Memory B cell (primary cell): ENCODE measurements at regions not wholly inside any gene's neighbourhood (a gene's known extent, or its start where the extent isn't known, plus 50 kb on each side); places are given as distances from the start of the nearest gene placed in this dataset.

Experiments used
- ATAC-seq: fragments of 150-1000 bp; cut with Tn5 transposase; 2 replicates; pipeline ENCODE4 v1.10.0; 2021; ENCODE audit warnings: low read depth, mild to moderate bottlenecking, moderate library complexity
- DNase-seq, 2 donors: peaks; one replicate each; pipeline ENCODE4 v3.0.0; 2022; ENCODE audit warnings: low spot score in 2 of 2
- H3K27ac Mint-ChIP-seq: one replicate; pipeline ENCODE4 v1.8.0; 2022; ENCODE audit warnings: mild to moderate bottlenecking, moderate library complexity, mixed read lengths
- H3K27me3 Mint-ChIP-seq: one replicate; pipeline ENCODE4 v1.8.0; 2022; ENCODE audit warnings: mixed read lengths
- H3K36me3 Mint-ChIP-seq: one replicate; pipeline ENCODE4 v1.8.0; 2022; ENCODE audit warnings: mild to moderate bottlenecking, mixed read lengths
- H3K4me1 Mint-ChIP-seq: one replicate; pipeline ENCODE4 v1.8.0; 2022; ENCODE audit warnings: mixed read lengths
- H3K4me3 Mint-ChIP-seq: one replicate; pipeline ENCODE4 v1.8.0; 2022; ENCODE audit warnings: mild to moderate bottlenecking, moderate library complexity, mixed read lengths
- H3K9me3 Mint-ChIP-seq: one replicate; pipeline ENCODE4 v1.8.0; 2022; ENCODE audit warnings: mixed read lengths

DNA sequence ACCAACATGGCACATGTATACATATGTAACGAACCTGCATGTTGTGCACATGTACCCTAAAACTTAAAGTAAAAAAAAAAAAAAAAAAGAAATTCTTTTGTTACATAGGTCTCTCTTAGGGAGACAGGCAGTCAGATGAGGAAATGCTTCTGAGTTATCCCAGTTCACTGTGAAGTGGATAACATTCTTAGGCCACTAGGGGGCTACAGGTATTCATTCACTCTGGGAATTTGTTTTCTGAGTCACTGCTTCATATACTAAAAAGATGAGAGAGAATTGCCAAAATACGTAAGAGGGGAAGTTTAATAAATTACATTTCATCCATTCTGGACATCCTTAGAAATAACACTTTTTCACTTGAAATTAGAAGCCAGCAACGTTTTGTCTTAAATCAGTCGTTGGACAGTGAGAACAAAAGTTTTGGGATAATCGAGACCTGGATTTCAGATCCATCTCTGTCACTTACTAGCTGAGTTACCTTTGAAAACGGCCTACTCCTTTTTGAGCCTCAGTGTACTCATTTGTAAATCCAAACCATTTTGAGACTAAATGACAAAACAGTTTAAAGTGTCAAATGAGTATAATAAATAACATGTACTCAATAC, 738.4 kb upstream of the ALCAM start:
- Mint-ChIP-seq H3K4me3 (no peak overlapping the region), H3K4me1 (peaks cover 5% of the 10 kb centered on the region), H3K36me3 (peaks cover 15% of the 10 kb centered on the region), H3K27me3 (no peaks in the 10 kb centered on the region), H3K9me3 (peaks cover 11% of the 10 kb centered on the region), H3K27ac (no peak overlapping the region)
- ATAC-seq (peak; percentile 57), DNase-seq (peak in 1 of 2 donors; percentile 11)

DNA sequence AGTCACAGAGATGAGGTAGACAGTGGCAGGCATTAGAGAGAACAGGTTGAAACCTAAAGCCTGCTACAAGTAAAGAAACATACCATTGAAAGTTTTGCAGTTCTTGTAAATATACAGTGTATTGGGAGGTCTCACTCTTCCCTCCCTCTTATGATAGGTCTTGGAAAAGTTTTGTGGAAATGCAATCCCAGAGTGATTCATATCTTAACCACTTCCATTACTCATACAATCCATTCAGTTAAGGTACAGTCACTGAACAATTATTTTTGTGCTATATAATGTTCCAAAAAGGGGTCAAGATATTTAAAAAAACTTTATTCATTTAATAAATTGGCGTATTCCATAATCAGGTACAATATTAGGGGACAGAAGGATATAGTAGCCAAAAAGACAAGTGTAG, 737.7 kb upstream of the ALCAM start:
- Mint-ChIP-seq H3K9me3 (peaks cover 11% of the 10 kb centered on the region), H3K4me1 (peaks cover 5% of the 10 kb centered on the region), H3K27ac (no peak overlapping the region), H3K4me3 (no peak overlapping the region), H3K36me3 (peaks cover 15% of the 10 kb centered on the region), H3K27me3 (no peaks in the 10 kb centered on the region)
- ATAC-seq (no peak), DNase-seq (no peak)

DNA sequence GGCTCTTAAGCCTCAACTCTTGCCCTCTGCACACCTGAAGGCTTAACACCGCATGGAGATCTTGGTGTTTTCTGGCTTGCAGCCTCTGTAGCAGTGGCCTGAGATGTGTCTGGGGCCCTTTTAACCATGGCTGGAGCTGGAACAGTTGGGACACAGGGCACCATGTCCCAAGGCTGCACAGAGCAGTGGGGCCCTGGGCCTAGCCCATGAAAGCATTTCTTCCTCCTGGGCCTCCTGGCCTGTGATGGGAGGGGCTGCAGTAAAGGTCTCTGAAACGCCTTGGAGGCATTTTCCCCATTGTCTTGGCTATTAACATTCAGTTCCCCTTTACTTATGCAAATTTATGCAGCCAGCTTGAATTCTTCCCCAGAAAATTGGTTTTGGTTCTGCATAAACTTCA, 735.5 kb upstream of the ALCAM start:
- H3K27ac Mint-ChIP-seq, result peak overlapping the region; percentile 1

DNA sequence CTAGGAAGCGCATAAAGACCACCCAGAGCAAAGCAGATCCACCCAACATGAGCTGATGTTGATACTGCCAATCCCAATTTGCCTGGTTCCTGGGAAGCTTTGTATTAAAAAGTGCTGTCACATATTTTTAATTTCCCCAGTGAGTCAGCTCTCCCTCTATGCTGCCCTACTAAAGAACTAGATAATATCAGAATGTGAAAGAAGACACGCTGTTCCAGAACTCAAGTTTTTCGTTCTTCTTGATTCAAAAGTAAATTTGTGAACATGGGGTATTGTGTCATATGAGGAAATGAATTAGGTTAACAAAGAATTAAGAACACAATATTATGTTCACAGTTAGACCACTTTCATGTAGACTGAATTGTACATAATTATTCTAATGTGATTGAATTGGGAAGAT, 734.2 kb upstream of the ALCAM start:
- Mint-ChIP-seq H3K27ac (no peak overlapping the region), H3K36me3 (peaks cover 15% of the 10 kb centered on the region)
- ATAC-seq, result no peak

More for the DNA sequence above, 735.5 kb upstream of the ALCAM start:
- no peak overlapping the region for H3K4me3 Mint-ChIP-seq
- H3K4me1 Mint-ChIP-seq, result peaks cover 5% of the 10 kb centered on the region
- H3K9me3 Mint-ChIP-seq, result peaks cover 11% of the 10 kb centered on the region
- ATAC-seq (peak; percentile 57), DNase-seq (no peak)
- H3K36me3 Mint-ChIP-seq, result peaks cover 15% of the 10 kb centered on the region
- H3K27me3 Mint-ChIP-seq, result no peaks in the 10 kb centered on the region

DNA sequence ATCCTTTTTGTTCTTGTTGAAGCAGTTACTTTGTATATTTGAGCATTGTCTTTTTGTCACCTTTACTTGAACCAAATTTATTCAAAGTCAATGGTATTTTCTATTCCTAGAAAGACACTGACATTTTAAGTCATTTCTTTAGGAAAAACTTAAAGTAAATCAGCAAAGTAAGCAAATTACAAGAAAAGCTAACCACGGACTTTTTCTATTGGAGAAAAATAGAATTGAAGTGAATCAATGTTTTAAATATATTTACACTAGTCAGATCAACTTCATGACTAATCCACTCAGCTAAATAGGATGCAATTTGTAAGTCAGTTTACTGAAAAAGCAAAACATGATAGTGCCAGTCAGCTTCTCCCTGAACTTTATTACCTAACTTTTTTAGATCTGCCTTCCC, 733.8 kb upstream of the ALCAM start:
- Mint-ChIP-seq H3K36me3 (peaks cover 15% of the 10 kb centered on the region), H3K4me1 (peaks cover 5% of the 10 kb centered on the region), H3K4me3 (no peak overlapping the region), H3K9me3 (peaks cover 13% of the 10 kb centered on the region), H3K27me3 (no peaks in the 10 kb centered on the region), H3K27ac (no peak overlapping the region)
- DNase-seq, result no peak
- ATAC-seq, result no peak

More for the DNA sequence above, 734.2 kb upstream of the ALCAM start:
- Mint-ChIP-seq H3K4me3 (no peak overlapping the region), H3K27me3 (no peaks in the 10 kb centered on the region), H3K4me1 (peaks cover 5% of the 10 kb centered on the region), H3K9me3 (peaks cover 12% of the 10 kb centered on the region)
- DNase-seq, result no peak

DNA sequence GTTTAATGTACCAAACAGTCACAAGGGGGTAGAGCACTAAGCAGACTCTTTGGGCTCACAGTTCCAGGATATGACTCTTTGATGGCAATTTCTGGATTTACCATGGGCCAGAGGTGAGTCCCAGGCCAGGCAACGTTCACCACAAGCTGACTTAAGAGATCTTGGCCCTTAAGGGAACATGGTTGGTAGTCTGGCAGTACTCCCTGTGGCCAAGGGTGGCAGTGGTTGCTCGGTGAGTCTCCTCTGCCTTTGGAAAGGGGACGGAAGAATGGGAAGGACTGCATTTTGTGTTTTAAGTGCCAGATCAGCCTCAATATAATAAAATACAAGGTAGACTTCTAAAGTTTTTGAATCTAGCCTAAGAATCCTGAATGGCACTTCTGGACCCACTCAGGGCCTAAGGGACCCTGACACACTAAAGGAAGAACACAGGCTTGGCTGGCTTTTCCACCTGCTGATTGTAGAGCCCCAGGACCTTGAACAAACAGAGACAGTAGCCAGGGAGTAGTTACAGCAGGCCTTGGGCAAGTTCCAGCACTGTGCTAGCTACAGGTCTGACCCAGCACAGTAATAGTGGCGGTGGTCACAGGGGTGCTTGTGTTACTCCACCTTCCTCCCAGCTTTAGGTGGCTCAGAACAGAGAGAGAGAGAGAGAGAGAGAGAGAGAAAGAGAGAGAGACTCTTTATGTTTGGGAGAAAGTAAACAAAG, 730.7 kb upstream of the ALCAM start:
- DNase-seq, result no peak
- Mint-ChIP-seq H3K4me3 (no peak overlapping the region), H3K27me3 (no peaks in the 10 kb centered on the region), H3K36me3 (peaks cover 12% of the 10 kb centered on the region), H3K27ac (no peak overlapping the region), H3K4me1 (peaks cover 3% of the 10 kb centered on the region), H3K9me3 (peaks cover 13% of the 10 kb centered on the region)
- no peak for ATAC-seq

DNA sequence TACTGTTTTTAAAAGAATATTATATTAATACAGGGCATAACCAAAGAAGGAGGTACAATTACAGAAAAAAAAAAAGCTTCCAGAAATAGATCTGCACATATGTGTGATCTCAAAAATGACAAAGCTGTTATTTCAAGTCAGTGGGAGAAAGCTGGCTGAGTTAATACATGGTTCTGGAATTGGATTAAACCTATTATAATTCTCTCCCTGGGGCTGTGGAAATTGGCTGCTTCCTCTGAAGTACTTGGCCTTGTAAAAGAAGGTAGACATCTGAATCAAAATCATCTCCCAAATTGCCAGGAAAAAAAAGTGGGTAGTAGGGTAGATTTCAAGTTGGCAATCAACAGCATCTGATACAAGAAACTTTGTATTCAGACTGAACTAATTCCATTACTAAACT, 723.9 kb upstream of the ALCAM start:
- peaks cover 4% of the 10 kb centered on the region for H3K9me3 Mint-ChIP-seq
- DNase-seq, result no peak
- H3K4me1 Mint-ChIP-seq, result peaks cover 2% of the 10 kb centered on the region
- peaks cover 3% of the 10 kb centered on the region for H3K36me3 Mint-ChIP-seq
- H3K27me3 Mint-ChIP-seq, result no peaks in the 10 kb centered on the region
- H3K4me3 Mint-ChIP-seq, result no peak overlapping the region
- no peak for ATAC-seq
- H3K27ac Mint-ChIP-seq, result peak overlapping the region; percentile 32

DNA sequence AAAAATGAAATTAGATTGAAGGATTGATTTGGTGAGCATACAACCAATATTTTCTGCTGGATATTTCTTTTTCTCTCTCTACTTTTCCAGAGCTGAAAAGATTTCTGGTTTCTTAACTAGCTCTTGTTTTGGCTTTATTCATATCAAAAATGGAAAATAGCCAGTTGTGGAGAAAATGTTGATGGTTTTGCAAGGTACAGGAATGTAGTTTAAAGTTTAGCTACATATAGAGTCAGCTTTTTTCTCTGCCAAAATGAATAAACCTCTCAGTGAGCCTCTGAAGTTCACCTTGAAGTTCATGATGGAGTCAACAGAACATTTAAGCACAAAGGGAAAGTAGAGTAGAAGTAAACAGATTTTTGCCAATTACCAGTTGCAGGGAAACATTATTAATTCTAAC, 720.5 kb upstream of the ALCAM start:
- H3K9me3 Mint-ChIP-seq, result peaks cover 1% of the 10 kb centered on the region
- peaks cover 5% of the 10 kb centered on the region for H3K4me1 Mint-ChIP-seq
- H3K4me3 Mint-ChIP-seq, result no peak overlapping the region
- H3K36me3 Mint-ChIP-seq, result no peaks in the 10 kb centered on the region
- ATAC-seq (no peak), DNase-seq (no peak)
- no peaks in the 10 kb centered on the region for H3K27me3 Mint-ChIP-seq
- no peak overlapping the region for H3K27ac Mint-ChIP-seq

DNA sequence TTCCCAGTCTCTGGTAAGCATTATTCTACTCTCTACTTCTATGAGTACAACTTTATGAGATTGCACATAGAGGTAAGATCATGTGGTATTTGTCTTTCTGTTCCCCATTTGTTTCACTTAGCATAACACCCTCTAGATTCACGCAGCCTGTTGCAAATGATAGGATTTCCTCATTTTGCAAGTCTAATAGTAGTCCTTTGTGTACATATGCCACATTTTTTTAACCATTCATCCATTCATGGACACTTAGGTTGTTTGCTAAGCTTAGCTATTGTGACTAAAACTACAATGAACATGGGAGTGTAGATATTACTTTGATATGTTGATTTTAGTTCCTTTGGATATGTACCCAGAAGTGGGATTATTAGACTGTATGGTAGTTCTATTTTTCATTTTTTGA, 717.9 kb upstream of the ALCAM start:
- Mint-ChIP-seq H3K27me3 (no peaks in the 10 kb centered on the region), H3K9me3 (peaks cover 12% of the 10 kb centered on the region), H3K4me3 (no peak overlapping the region), H3K36me3 (peaks cover 4% of the 10 kb centered on the region), H3K27ac (no peak overlapping the region), H3K4me1 (peaks cover 3% of the 10 kb centered on the region)
- no peak for DNase-seq
- peak; percentile 45 for ATAC-seq

DNA sequence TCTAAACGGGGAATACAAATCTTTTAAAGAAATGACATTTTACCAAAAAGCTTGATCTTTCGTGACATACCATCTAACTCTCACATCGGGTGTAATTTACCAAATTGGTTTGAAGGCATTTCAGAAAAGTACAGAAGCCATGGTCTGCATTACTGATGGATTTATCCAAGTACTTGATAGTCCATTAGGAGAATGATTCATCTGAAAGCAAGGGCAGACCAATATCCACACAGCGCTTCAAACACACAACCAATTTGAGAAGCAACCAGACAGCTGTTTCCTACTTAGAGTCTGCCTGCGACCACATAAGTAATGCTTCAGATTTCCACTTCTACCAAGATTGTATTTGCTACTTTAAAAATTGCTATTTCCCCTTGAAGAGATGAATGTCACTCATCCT, 697.6 kb upstream of the ALCAM start:
- Mint-ChIP-seq H3K4me1 (no peaks in the 10 kb centered on the region), H3K36me3 (peaks cover 3% of the 10 kb centered on the region), H3K9me3 (peaks cover 2% of the 10 kb centered on the region), H3K27me3 (no peaks in the 10 kb centered on the region), H3K4me3 (no peak overlapping the region), H3K27ac (no peak overlapping the region)
- ATAC-seq (no peak), DNase-seq (no peak)

DNA sequence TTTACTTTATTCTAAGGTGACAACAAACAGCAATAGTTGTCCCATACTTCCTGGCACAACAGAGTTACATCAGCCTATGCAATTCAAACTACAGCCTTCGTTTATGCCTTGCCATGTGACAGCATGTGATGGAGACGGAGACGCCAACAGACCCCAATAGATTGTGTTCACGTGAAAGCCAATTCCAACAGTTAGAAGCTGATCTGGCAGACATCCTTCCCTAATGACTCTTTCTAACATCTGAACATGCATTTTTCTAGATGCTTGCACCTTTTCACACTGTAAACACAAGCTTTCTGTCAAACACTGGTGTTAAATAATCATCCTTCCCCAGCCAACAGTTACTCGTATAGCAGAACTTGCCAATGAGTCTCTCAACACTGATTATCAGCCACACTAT, 694.4 kb upstream of the ALCAM start:
- Mint-ChIP-seq H3K27ac (no peak overlapping the region), H3K36me3 (peaks cover 2% of the 10 kb centered on the region), H3K4me3 (no peak overlapping the region), H3K9me3 (no peaks in the 10 kb centered on the region), H3K27me3 (no peaks in the 10 kb centered on the region), H3K4me1 (no peaks in the 10 kb centered on the region)
- no peak for DNase-seq
- no peak for ATAC-seq

DNA sequence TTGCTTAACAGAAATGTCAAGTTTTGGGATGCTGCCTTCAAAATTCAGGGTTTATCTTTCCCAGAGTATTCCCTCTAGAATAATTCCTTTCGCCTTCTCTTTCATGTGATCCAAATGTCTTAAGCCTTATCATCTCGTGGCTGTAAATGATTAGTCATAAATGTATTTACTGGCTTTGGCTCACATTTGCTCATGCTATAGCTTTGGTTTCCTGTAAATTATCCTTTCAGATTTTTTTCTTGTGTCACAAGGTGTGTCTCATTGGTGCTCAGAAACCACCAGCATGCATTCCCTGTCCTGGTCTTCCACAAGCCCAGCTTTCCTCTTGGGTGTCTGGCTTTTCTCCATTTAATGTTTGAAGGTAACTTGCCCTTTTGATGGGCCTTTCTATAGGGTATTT, 692.7 kb upstream of the ALCAM start:
- H3K9me3 Mint-ChIP-seq, result no peaks in the 10 kb centered on the region
- peaks cover 4% of the 10 kb centered on the region for H3K36me3 Mint-ChIP-seq
- H3K4me1 Mint-ChIP-seq, result no peaks in the 10 kb centered on the region
- ATAC-seq, result no peak
- DNase-seq, result no peak
- H3K27me3 Mint-ChIP-seq, result no peaks in the 10 kb centered on the region
- H3K27ac Mint-ChIP-seq, result no peak overlapping the region
- H3K4me3 Mint-ChIP-seq, result no peak overlapping the region

DNA sequence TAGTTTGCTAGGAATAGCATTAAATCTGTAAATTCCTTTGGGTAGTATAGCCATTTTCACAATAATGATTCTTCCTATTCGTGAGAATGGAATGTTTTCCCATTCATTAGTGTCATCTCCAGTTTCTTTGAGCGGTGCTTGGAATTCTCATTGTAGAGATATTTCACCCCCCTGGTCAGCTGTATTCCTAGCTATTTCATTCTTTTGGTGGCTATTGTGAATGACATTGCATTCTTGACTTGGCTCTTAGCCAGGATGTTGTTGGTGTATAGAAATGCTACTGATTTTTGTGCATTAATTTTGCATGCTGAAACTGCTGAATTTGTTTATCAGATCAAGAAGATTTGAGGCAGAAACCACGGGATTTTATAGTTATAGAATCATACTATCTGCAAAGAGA, 690.5 kb upstream of the ALCAM start:
- Mint-ChIP-seq H3K36me3 (peaks cover 4% of the 10 kb centered on the region), H3K9me3 (no peaks in the 10 kb centered on the region), H3K27me3 (no peaks in the 10 kb centered on the region), H3K27ac (no peak overlapping the region), H3K4me3 (no peak overlapping the region), H3K4me1 (no peaks in the 10 kb centered on the region)
- no peak for DNase-seq
- ATAC-seq, result no peak

DNA sequence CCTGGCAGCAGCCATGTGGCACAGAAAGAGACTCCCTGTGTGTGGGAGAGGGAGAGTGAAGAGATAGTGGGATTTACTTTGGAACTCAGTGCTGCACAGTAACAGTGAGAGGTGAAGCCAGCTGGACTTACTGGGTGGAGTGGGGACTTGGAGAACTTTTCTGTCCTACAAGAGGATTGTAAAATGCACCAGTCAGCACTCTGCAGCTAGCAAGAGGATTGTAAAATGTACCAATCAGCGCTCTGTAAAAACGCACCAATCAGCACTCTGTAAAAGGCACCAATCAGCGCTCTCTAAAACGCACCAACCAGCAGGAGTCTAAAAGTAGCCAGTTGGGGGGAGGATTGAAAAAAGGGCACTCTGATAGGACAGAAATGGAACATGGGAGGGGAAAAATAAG, 688.8 kb upstream of the ALCAM start:
- Mint-ChIP-seq H3K4me1 (no peaks in the 10 kb centered on the region), H3K4me3 (no peak overlapping the region), H3K36me3 (peaks cover 4% of the 10 kb centered on the region), H3K27ac (no peak overlapping the region), H3K9me3 (no peaks in the 10 kb centered on the region), H3K27me3 (no peaks in the 10 kb centered on the region)
- no peak for ATAC-seq
- DNase-seq, result no peak

DNA sequence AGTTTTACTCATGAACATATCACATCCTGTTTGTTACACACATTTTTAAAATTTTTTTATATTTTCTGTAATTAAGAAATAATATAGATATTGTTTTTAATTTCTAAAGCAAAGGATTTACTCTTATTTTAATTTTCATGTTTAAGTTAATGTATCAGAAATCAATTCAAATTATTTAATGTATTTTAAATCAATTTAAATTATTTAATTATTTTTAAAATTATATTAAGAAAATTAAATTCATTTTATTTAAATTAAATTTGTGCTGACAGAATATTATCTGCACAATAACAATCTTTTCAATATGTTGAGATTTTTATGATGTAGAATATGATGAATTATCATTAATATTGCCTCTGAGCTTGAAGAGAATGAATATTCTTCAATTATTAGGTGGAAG, 681.2 kb upstream of the ALCAM start:
- no peaks in the 10 kb centered on the region for H3K27me3 Mint-ChIP-seq
- DNase-seq (no peak), ATAC-seq (no peak)
- no peaks in the 10 kb centered on the region for H3K4me1 Mint-ChIP-seq
- H3K4me3 Mint-ChIP-seq, result no peak overlapping the region
- H3K27ac Mint-ChIP-seq, result no peak overlapping the region
- H3K36me3 Mint-ChIP-seq, result peaks cover 3% of the 10 kb centered on the region
- peaks cover 3% of the 10 kb centered on the region for H3K9me3 Mint-ChIP-seq
